GM19455 (cell line): ENCODE measurements at regions not wholly inside any gene's neighbourhood (a gene's known extent, or its start where the extent isn't known, plus 50 kb on each side); places are given as distances from the start of the nearest gene placed in this dataset.
"Not testable (repeated sequence)": the region's sequence is repeated elsewhere in the genome, so short reads cannot be mapped to it uniquely, and the experiment has no call there.

ENCODE experiments used
- ATAC-seq: cut with Tn5 transposase; IDR thresholded peaks from one replicate; pipeline ENCODE4 v1.9.1; 2021; ENCODE audit not compliant: unreplicated experiment

- ATAC-seq: no peak
Observed at GRCh38 chr2:17199741-17200140, 318.5 kb downstream of the RAD51AP2 start.

- ATAC-seq: no peak
Observed at GRCh38 chr2:17196380-17196779, 321.9 kb downstream of the RAD51AP2 start.

GRCh38 chr2:17195016-17195415 lies 323.2 kb downstream of the RAD51AP2 start:
- ATAC-seq: no peak

GRCh38 chr2:17194083-17194482 lies 324.2 kb downstream of the RAD51AP2 start:
- no peak for ATAC-seq

GRCh38 chr2:17193433-17193890 lies 324.8 kb downstream of the RAD51AP2 start:
- ATAC-seq: not testable (repeated sequence)

GRCh38 chr2:17191223-17191622 lies 327.0 kb downstream of the RAD51AP2 start:
- no peak for ATAC-seq

GRCh38 chr2:17190527-17190926 lies 327.7 kb downstream of the RAD51AP2 start:
- no peak for ATAC-seq

- ATAC-seq: no peak
Observed at GRCh38 chr2:17188721-17189120, 329.5 kb downstream of the RAD51AP2 start.

- ATAC-seq: no peak
Observed at GRCh38 chr2:17184512-17184911, 333.7 kb downstream of the RAD51AP2 start.

GRCh38 chr2:17182399-17182798 lies 335.8 kb downstream of the RAD51AP2 start:
- no peak for ATAC-seq

GRCh38 chr2:17181051-17181752 lies 337.0 kb downstream of the RAD51AP2 start:
- no peak for ATAC-seq

GRCh38 chr2:17179145-17179808 lies 339.0 kb downstream of the RAD51AP2 start:
- no peak for ATAC-seq

- no peak for ATAC-seq
Observed at GRCh38 chr2:17177088-17177487, 341.2 kb downstream of the RAD51AP2 start.

GRCh38 chr2:17171446-17172049 lies 346.7 kb downstream of the RAD51AP2 start:
- no peak for ATAC-seq

- no peak for ATAC-seq
Observed at GRCh38 chr2:17166506-17166905, 351.7 kb downstream of the RAD51AP2 start.

GRCh38 chr2:17164550-17164949 lies 353.7 kb downstream of the RAD51AP2 start:
- ATAC-seq: no peak

- no peak for ATAC-seq
Observed at GRCh38 chr2:17163638-17164037, 354.6 kb downstream of the RAD51AP2 start.

GRCh38 chr2:17162713-17163112 lies 355.5 kb downstream of the RAD51AP2 start:
- no peak for ATAC-seq

- ATAC-seq: peak; percentile 62
Observed at GRCh38 chr2:17160594-17160993, 357.6 kb downstream of the RAD51AP2 start.

- no peak for ATAC-seq
Observed at GRCh38 chr2:17156086-17156485, 362.2 kb downstream of the RAD51AP2 start.

- ATAC-seq: no peak
Observed at GRCh38 chr2:17149945-17150344, 368.3 kb downstream of the RAD51AP2 start.
